ENCODE measurements at regions not wholly inside any gene's neighbourhood (a gene's known extent, or its start where the extent isn't known, plus 50 kb on each side); places are given as distances from the start of the nearest gene placed in this dataset.

- DNase-seq = no peak
Observed at GRCh38 chr1:39141925-39142324, 62.6 kb upstream of the MACF1 start.

DNA sequence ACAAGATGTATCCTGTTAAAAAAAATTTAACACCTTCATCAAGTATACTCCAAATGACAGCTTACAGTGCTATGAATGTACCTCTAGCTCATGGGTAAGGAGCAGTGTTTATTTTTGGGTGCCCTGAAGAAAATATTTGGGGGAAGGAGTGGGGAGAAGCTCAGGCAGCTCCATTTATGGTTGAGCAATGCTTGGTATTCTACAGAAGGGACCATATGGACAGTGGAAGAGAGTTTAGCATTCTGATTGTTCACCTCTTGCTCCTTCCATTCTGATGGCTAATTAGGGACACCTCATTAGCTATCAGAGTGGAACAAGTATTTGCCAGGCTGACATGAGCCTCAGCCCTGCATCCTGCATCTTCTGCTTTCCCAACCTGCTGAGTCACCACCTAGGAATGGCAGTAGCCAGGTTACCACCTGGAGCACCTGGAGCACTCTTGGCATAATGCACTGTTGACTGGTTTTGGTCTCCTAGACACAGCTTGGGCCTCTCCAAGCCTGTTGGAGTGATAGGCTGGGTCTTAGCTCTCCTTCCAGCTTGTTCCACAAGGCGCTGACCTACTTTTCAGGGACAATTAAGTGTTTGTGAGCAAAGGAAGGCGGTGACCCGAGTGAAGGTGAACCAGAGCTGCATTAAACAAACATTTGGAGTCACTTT lies 62.0 kb upstream of the MACF1 start:
- DNase-seq = no peak

DNA sequence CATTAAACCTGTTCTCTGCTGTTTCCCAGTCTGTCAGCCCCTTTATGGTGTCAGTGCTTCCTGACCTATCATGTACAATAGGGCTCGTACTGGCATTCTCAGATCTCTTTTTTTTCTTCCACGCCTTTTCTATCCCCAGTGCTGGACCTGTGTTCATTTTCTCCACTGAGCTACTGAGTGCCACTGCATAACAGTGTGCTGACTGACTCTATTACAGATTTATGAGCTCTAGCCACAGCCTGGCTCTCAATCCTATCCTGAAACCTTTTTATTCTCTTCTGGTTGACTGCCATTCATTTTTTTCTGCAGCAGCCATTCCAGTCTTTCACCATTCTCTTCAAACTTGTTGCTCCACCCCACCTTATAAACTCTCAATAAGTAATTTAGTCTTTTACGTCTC lies 59.6 kb upstream of the MACF1 start:
- no peak for DNase-seq

DNA sequence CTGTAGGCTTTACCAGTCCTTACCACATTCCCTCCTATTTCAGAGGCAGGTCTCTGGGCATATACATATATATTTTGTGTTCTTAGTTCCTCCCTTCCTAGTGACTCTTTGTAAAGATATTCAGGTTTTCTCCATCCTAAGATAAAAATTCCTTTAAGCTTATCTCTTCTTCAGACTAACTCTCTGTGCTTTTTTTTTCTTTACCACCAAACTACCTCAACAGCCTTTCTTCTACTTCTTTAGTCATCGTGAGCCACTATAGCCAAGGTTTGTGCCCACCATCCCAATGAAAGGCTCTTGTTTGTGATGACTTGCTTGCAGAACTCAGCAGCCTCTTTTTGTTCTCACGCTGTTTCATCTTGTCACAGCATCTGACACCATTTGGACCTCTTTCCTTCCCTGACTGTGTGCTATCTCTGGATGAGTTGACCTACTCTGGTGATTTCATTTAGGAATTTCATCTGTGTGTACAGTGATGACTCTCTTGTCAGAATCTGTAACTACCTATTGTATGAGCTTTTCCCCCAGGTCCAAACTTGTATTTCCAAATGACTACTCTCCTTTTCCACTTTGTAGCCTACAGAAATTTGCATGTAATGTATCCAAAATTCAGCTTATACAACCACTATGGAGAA lies 59.0 kb upstream of the MACF1 start:
- DNase-seq = no peak

DNA sequence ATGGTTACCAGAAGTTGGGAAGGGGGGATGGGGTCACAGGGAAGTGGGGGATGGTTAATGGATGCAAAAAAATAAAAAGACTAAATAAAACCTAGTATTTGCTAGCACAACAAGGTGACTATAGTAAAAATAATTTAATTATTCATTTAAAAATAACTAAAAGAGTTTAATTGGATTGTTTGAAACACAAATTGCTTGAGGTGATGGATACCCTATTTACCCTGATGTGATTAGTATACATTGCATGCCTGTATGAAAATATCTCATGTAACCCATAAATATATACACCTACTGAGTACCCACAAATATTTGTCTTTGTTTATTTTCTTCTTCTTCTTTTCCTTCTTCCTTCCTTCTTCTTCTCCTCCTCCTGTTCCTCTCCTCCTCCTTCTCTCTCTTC lies 57.8 kb upstream of the MACF1 start:
- DNase-seq = no peak

- DNase-seq = no peak
Observed at GRCh38 chr1:39147099-39148025, 57.1 kb upstream of the MACF1 start.

GRCh38 chr1:39148942-39149341 lies 55.6 kb upstream of the MACF1 start:
- DNase-seq = no peak

GRCh38 chr1:39149509-39149908 lies 55.0 kb upstream of the MACF1 start:
- DNase-seq = no peak

GRCh38 chr1:39150779-39151178 lies 53.7 kb upstream of the MACF1 start:
- DNase-seq = no peak

GRCh38 chr1:39151267-39151666 lies 53.2 kb upstream of the MACF1 start:
- DNase-seq = no peak

DNA sequence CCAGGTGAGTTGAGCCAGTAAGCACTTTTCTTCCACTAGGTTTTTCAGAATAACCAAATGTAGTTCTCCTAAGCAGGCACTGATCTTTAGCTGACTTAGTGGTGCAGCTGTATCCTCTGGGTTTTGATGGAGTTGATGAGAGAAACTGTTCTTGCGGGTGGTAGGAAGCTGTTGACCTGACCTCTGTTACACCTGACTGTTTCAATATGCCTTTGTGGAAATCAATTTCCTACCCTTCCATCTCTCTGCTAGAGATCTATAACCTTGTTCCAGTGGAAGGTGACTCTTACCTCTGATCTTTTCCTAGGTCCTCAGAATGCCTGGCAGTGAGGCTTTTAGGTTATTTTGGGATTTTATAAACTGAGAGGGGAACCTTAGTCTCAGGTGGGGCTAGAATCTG lies 51.6 kb upstream of the MACF1 start:
- DNase-seq = no peak

DNA sequence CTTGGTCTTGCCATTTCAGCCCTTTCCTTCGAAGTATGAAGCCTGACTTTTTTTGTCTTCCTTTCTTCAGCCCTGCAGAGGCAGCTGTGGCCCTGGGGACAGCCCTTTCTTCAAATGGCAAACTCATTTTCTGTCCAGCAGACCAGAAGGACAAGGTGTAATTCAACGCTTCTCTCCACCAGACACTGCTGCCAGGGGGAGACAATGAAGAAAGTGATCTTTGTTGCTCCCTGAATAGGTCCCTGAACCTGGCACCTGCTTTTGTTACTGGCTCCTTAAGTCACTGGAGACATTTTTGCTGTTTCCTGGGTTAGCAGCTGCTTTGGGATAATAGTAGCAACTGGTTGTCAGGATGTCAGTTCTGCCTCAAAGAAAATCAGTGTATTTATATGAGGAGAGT lies 50.8 kb upstream of the MACF1 start:
- DNase-seq = no peak

DNA sequence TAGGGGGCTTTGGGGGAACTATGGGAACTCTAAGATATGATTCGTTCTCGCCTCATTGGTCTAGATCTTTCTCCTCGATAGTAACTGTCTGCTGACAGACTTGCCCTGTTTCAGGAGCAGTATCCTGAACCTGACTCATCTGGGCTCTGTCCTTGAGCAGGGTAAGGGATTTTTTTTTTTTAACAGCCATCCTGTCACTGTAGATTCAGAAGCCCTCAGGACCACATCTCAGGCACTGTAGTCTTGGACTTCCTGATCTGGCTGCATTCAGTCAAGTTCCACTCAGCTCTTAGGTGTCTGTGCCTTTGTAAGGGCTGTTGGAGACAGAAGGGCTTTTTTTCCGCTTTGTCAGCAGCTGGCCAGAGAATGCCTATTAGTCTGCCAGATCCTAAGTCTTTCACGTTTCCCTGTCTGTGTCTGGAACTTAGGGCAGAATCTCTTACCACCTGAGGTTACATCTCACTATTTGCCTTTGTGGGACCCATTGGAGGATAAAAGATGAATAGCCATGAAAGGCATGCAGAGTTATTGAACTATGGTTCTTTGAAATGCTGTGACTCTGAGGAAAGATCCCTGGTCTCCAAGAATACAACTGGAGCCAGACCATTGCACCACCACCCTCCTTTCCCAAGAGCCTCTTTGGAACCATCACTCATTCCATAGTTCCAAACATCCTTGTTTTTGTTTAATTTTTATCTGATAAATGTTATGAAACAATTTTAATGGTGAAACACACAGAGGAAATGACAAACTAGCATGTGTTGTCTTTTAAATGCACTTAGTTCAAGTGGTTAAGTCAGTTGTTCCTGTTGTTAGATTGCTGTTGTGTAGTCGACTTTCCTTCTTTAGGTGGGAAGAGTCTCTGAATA lies 49.7 kb upstream of the MACF1 start:
- DNase-seq = no peak

Data from KG1 (cell line).